Suprapubic skin (tissue), 4 donors: ENCODE measurements at regions not wholly inside any gene's neighbourhood (a gene's known extent, or its start where the extent isn't known, plus 50 kb on each side); places are given as distances from the start of the nearest gene placed in this dataset.

Experiments used
- DNase-seq, 2 donors: peaks; one replicate each; pipeline ENCODE4 v3.0.0-alpha.2; 2019; ENCODE audit warnings: low spot score in 2 of 2
- H3K27ac ChIP-seq: fragments of 200-600 bp; sonication (generic); one replicate; pipeline ENCODE4 v1.5.1; 2019
- H3K27me3 ChIP-seq: fragments of 200-600 bp; sonication (generic); one replicate; pipeline ENCODE4 v1.5.1; 2019
- H3K36me3 ChIP-seq: fragments of 200-600 bp; sonication (generic); one replicate; pipeline ENCODE4 v1.5.1; 2019
- H3K4me1 ChIP-seq: fragments of 200-600 bp; sonication (generic); one replicate; pipeline ENCODE4 v1.5.1; 2019
- H3K4me3 ChIP-seq: fragments of 200-600 bp; sonication (generic); one replicate; pipeline ENCODE4 v1.5.1; 2019; ENCODE audit warnings: mild to moderate bottlenecking
- H3K9me3 ChIP-seq: fragments of 200-600 bp; sonication (generic); one replicate; pipeline ENCODE4 v1.5.1; 2019
- CTCF ChIP-seq, 2 donors: fragments of 200-600 bp in 1 of 2; fragments of 450-650 bp in 1 of 2; sonication (generic) in 1 of 2; IDR thresholded peaks; one replicate each; pipeline ENCODE4 v1.5.1; 2016 to 2019; ENCODE audit warnings: antibody characterized with exemption in 2 of 2, mild to moderate bottlenecking in 1 of 2, moderate library complexity in 1 of 2
- EP300 ChIP-seq: sonication (generic); formaldehyde crosslinking; IDR thresholded peaks from one replicate; pipeline ENCODE4 v1.6.1; 2017; ENCODE audit warnings: antibody characterized with exemption
- POLR2A ChIP-seq, 2 donors: fragments of 450-650 bp; IDR thresholded peaks; one replicate each; pipeline ENCODE4 v1.6.1; 2017; ENCODE audit warnings: antibody characterized with exemption in 2 of 2, mild to moderate bottlenecking in 2 of 2, moderate library complexity in 2 of 2
- POLR2AphosphoS5 ChIP-seq, 3 donors: sonication (generic); formaldehyde crosslinking; IDR thresholded peaks; one replicate each; pipeline ENCODE4 v1.6.1; 2017; ENCODE audit warnings: antibody characterized with exemption in 3 of 3
- WGBS: methylation state at CpG from one replicate; pipeline ENCODE4 v1.1.5; 2018; 5-methylcytosine and 5-hydroxymethylcytosine counted together

DNA sequence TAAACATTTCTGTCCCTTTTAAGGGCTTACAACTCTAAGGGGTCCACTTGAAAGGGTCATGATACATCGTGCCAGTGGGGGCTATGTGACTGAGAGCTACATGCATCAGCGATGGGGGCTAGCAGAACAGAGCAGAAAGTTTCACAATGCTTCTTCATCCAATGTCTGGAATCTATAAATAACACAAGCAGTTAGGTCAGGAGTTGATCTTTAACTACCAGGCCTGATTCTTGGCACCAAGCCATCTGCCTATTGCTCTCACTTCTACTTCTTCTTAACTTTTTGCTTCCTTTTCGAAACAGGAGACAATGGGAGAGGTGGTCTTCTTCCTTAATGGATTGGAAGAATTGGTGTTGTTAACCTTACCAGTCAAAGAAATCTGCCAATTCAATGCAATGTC, 410.0 kb downstream of the TGFB2 start:
- Histone ChIP-seq H3K27me3 (no peaks in the 10 kb centered on the region), H3K9me3 (no peaks in the 10 kb centered on the region), H3K4me3 (no peak overlapping the region), H3K36me3 (no peaks in the 10 kb centered on the region), H3K27ac (no peak overlapping the region), H3K4me1 (no peaks in the 10 kb centered on the region)
- WGBS = 93% methylated on average over 3 of the region's 3 CpGs
- no peak for TF ChIP-seq POLR2A (IDR thresholded peaks at IDR 0.05)
- no peak for TF ChIP-seq POLR2AphosphoS5 (IDR thresholded peaks at IDR 0.05)
- no peak for TF ChIP-seq CTCF (IDR thresholded peaks at IDR 0.05)
- DNase-seq = no peak

DNA sequence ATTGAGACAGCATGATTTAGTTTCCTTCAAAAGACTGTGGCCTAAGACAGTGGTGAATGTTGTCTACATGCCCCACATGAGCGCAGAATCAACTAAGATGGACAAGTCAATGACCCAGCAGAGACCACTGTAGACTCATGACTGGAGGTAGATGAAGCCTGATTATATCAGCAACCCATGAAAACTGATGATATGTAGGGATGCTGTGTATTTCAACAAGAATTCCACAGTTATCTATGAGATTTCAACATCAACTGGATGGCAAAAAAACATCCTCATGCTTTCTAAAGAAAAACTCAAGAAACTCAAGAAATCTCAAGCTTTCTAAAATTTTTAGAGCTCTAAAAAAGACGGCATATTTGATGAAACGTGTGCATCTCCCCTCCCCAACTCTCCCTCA, 413.9 kb upstream of the LYPLAL1 start:
- DNase-seq = no peak
- no peaks in the 10 kb centered on the region for H3K4me1 ChIP-seq
- no peak overlapping the region for H3K27ac ChIP-seq
- no peak for TF ChIP-seq POLR2A (IDR thresholded peaks at IDR 0.05)
- H3K9me3 ChIP-seq = no peaks in the 10 kb centered on the region
- H3K4me3 ChIP-seq = no peak overlapping the region
- 87% methylated on average over 3 of the region's 3 CpGs for WGBS
- no peaks in the 10 kb centered on the region for H3K36me3 ChIP-seq
- H3K27me3 ChIP-seq = no peaks in the 10 kb centered on the region

DNA sequence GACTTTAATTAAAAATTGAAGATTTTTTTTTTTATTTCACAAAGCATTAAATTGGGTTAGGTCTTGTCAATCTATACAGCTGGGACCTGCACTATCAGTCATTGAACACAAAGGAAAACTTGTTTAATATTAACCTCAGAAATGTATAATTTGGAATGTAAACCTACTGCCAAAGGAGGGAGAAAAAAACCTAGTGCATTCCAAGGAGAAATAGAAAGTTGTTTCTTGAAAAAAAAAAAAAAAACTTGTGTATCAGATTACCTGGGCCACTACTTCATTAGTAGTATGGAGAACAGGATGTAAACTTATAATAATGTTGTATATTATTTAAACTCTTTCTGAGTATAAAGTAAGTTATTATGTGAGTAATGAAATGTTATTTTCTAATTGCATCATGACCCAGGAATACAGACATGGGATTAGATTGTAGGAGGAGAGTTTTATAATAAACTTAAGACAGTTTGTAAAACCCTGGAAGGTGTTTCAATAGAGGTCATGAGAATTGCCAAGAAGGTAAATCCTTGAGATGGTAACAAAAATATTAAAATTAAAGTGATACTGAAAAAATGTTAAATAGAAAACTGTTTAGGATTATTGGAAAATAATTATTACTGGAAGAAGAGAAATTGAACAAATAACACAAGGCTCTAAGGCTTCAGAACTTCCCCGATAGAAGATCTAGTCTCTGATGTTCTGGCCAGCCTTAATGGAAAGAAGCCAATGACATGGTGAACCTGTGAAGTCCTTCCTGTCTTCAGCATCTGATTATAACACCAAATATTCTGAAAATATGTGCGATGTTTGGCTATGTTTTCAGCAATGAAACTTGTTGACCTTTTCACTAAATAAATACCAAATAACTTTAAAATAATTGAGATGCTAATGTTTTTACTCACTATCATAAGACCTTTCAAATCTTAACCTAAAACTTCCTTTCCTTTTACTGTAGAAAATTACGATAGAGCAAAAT, 412.8 kb upstream of the LYPLAL1 start:
- Histone ChIP-seq H3K27ac (no peak overlapping the region), H3K9me3 (no peaks in the 10 kb centered on the region), H3K27me3 (no peaks in the 10 kb centered on the region), H3K36me3 (no peaks in the 10 kb centered on the region), H3K4me3 (no peak overlapping the region), H3K4me1 (no peaks in the 10 kb centered on the region)
- no peak for DNase-seq
- WGBS = 90% methylated on average over 3 of the region's 3 CpGs
- TF ChIP-seq EP300 (no peak), CTCF (IDR thresholded peaks at IDR 0.05) (no peak), POLR2A (IDR thresholded peaks at IDR 0.05) (no peak), POLR2AphosphoS5 (IDR thresholded peaks at IDR 0.05) (no peak)

DNA sequence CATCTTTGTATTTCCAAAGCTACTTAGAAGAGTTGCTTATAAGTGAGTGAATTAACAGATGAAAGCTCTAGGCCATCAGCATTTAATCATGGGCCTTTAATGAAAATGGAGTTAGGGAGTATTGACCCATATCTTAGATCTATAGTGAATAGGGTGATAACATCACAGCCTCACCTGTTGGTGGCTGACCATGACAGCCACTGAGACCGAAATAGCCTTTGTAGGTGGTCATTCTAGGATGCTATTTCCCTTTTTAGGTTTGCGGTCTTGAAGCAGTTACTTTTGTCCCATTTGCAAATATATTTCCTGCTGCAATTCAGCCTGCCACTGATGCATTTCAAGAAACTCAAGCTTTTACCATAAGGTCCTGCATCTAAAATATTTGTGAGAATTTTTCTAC, 410.1 kb upstream of the LYPLAL1 start:
- no peaks in the 10 kb centered on the region for H3K36me3 ChIP-seq
- 100% methylated on average over 2 of the region's 2 CpGs for whole genome bisulfite sequencing
- H3K4me3 ChIP-seq = no peak overlapping the region
- no peak overlapping the region for H3K27ac ChIP-seq
- H3K9me3 ChIP-seq = no peaks in the 10 kb centered on the region
- DNase-seq = no peak
- H3K27me3 ChIP-seq = no peaks in the 10 kb centered on the region
- TF ChIP-seq POLR2A (IDR thresholded peaks at IDR 0.05) = no peak
- no peak for TF ChIP-seq POLR2AphosphoS5 (IDR thresholded peaks at IDR 0.05)
- no peak for TF ChIP-seq CTCF (IDR thresholded peaks at IDR 0.05)
- TF ChIP-seq EP300 = no peak
- no peaks in the 10 kb centered on the region for H3K4me1 ChIP-seq

DNA sequence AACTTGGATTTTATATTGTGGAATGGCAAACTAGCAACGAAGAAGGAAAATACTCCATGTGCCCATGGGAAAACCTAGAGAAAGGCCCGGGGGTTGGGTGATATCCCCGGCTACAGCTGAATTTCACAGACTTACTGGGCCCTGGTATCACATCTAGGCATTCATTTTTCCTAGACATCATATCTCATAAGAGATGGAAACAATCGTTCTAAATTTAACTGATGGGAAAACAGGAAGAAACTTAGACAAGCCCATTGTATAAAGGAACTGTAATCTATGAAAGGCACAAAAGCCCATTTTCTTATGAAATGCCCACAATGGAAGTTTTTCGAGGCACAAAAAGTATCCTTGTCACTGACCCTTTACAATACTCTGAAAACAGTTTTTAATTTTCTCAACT, 407.9 kb upstream of the LYPLAL1 start:
- no peak overlapping the region for H3K4me3 ChIP-seq
- H3K36me3 ChIP-seq = no peaks in the 10 kb centered on the region
- H3K27me3 ChIP-seq = no peaks in the 10 kb centered on the region
- no peak for DNase-seq
- TF ChIP-seq POLR2A (IDR thresholded peaks at IDR 0.05) (no peak), CTCF (IDR thresholded peaks at IDR 0.05) (no peak)
- no peaks in the 10 kb centered on the region for H3K4me1 ChIP-seq
- no peak overlapping the region for H3K27ac ChIP-seq
- WGBS = 65% methylated on average over 5 of the region's 5 CpGs
- no peaks in the 10 kb centered on the region for H3K9me3 ChIP-seq
